IPS-18c (cell line): ENCODE measurements at regions not wholly inside any gene's neighbourhood (a gene's known extent, or its start where the extent isn't known, plus 50 kb on each side); places are given as distances from the start of the nearest gene placed in this dataset.
A peak's percentile ranks its signal among the peaks of the same experiment; 100 is the strongest.

Experiments used
- H3K4me3 ChIP-seq: 2 replicates; pipeline ENCODE4 v1.7.0; 2013; ENCODE audit warnings: low read depth, mild to moderate bottlenecking, low read length, moderate library complexity; ENCODE audit not compliant: insufficient read depth
- H3K9me3 ChIP-seq: one replicate; pipeline ENCODE4 v1.6.1; 2013; ENCODE audit warnings: mild to moderate bottlenecking, low read length, moderate library complexity; ENCODE audit not compliant: control insufficient read depth, insufficient read depth

DNA sequence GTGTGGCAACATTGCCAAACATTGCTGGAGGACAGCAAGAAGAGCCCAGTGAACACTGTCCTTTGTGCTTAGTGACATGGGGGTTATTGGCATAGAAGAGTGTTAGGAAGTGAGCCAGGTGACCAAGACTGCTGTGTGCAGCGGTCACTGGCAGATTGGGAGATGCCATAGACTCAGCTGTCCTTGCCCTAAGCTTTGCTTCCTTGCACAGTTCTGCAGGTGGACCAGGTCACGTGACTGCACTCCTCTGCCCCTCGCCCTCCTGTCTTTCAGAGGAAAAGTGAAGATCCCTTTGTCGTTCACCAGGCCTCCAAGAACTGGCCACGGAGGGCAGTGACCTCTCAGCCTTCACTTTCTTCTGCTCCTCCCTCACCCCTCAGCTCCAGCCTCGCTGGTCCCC lies 215.6 kb upstream of the SMIM21 start:
- Histone ChIP-seq H3K9me3 (no peaks in the 10 kb centered on the region), H3K4me3 (no peak overlapping the region)

DNA sequence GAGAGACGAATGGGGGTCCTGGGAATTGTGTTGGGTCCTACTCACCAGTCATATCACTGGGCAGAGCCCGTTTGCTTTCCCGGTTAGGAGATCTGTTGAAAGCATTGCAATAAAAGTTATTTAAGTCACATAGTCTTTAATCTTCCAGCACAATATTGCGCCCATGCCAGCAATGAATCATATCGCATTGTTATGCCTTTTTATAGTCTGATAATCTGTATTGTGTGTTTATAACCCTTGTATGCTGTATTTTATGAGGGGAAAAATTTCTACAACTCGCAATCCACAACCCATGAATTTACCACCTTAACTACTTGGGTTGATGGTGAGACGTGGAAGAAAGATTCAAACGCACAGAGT lies 211.9 kb upstream of the SMIM21 start:
- no peaks in the 10 kb centered on the region for H3K9me3 ChIP-seq
- H3K4me3 ChIP-seq = no peak overlapping the region

DNA sequence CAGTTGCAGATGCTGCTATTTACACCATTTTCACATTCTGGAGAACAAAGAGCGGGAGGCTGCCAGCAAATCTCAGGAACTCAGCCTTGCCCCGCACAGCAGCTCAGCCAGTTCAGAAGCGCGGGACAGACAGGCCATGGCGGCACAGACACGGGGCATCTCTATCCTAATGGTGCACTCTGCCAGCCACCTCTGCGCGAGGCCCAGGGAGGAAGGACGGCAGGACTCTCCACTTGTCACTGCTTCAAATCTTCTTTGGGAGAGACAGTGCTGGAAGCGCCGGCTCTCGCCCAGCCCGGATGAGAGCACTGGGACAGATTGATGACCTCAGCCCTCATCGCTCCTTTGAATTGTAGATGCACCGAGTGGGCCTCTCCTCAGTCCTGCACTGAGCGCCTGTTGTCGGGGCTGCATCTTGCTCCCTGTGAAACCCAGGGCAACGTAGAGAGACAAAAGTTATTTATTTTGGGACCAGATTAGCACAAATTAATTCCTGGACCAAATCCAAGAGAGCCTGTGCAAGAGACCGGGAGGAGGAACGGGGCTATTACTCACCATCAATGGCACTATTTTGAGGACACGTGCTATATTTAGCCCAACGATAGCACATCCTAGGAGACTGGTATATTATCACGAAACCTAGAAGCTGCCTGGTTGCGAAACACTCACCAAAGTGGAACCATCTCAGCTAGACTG lies 211.4 kb upstream of the SMIM21 start:
- H3K4me3 ChIP-seq = peak overlapping the region; percentile 36; the same call in 1 of the 2 replicates
- H3K9me3 ChIP-seq = no peaks in the 10 kb centered on the region

DNA sequence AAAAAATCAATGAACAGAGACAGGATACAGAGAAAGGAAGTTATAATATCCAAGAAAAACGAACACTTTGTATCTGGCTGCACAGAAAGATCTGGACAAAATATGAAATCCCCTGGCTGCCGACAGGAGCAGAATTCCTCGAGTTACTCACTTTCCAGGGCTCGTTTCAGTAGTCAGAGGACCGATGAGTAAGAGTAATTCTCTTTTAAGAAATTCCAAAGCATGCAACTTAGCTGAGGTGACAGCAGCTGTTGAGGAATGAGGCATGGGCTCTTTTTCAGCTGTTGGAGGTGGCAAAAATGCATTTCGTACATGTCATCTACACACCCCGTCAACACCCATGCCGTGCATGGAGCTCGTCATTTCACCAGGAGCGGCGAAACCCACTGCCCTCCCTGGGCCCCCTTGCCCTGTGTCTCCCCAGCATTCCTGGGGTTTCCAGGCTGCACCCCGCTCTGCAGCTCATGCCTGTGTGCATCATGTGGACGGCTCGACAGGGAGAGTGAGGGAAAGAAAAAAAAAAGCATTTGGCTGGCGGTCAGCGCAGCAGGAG lies 210.8 kb upstream of the SMIM21 start:
- Histone ChIP-seq H3K4me3 (peak overlapping the region; percentile 36; the same call in 1 of the 2 replicates), H3K9me3 (no peaks in the 10 kb centered on the region)

DNA sequence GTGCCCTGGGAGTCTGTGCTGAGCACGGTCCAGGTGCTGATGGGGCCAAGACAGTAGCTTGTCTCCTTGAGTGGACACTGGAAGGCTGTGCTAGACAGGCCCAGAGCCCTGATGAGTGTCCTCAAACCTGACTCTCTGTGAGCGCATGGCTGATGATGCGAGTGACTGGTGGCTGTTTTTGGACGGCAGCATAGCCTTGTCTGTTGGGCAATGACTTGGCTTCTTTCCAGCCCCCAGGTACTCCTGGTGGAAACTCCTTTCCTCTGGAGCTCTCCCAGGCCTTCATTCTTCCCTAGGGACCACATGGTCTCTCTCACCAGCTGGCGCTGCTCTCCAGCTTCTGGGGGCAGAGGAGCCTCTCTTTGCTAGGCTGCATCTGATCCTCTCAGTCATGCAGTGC lies 207.6 kb upstream of the SMIM21 start:
- no peak overlapping the region for H3K4me3 ChIP-seq
- no peaks in the 10 kb centered on the region for H3K9me3 ChIP-seq

DNA sequence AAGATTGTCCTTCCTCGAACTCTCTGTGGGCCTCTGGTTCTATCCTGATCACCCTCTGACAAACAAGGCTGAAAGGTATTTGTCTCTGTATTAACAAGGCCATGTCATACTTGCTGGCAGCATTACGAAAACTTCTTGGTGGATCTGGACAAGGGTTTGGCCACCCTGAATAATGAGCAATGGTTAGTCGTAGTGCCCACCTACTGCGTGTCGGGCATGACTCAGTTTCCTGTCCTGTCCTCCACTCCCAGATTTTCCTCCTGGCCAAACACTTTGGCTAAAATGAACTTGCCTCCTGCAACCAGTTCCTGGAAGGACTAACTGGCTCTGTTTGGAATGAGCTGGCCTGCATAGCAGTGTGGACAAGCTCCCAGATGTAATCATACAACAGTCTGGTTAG lies 198.5 kb upstream of the SMIM21 start:
- Histone ChIP-seq H3K9me3 (no peaks in the 10 kb centered on the region), H3K4me3 (no peak overlapping the region)

DNA sequence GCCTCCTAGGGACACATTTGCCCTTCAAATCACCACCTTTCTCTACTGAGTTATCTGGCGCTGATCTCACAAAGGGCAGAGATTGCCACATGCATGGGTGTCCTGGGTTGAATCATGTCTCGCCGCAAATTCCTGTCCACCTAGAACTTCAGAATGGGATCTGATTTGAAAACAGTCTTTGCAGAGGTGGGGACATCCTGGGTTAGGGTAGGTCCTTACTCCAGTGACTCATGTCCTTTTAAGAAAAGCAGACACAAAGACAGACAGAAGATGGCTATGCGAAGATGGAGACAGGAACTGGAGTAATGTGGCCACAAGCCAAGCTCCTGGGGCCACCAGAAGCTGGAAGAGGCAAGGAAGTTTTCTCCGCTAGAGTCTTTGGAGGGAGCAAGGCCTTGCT lies 197.4 kb upstream of the SMIM21 start:
- no peaks in the 10 kb centered on the region for H3K9me3 ChIP-seq
- no peak overlapping the region for H3K4me3 ChIP-seq

DNA sequence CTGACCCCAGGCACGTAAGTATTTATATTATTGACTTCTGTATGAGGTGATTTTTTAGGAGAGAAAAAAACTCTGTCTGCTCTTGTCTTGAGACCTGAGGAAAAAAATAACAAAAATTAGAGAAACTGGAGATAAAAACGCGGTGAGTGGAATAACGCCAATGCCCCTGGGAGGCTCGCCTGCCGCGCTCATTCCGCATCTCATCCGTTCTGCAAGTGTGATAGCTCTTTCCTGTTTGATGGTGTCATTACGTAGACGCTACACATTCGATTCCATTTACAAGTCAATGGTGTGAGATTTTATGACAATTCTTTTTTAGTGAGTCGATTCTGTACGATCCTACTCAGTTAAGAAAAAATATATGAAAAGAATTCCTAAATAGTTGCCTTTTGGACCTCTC lies 194.3 kb upstream of the SMIM21 start:
- H3K9me3 ChIP-seq = no peaks in the 10 kb centered on the region
- no peak overlapping the region for H3K4me3 ChIP-seq

DNA sequence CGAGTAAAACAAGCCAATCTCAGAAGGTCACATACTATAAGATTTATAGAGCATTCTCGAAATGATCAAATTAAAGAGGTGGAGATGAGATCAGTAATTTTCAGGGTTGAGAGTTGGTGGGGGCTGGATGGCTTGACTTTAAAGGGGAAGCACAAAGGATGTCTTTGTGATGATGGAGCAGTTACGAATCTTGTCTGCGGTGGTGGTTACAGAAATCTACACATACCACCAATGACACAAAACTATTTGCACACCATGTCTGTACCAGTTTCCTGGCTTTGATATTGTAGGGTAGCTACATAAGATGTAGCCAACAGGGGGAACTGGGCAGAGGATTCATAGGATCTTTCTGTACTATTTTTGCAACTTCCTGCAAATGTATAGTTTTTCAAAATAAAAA lies 190.6 kb upstream of the SMIM21 start:
- H3K9me3 ChIP-seq = no peaks in the 10 kb centered on the region
- no peak overlapping the region for H3K4me3 ChIP-seq

DNA sequence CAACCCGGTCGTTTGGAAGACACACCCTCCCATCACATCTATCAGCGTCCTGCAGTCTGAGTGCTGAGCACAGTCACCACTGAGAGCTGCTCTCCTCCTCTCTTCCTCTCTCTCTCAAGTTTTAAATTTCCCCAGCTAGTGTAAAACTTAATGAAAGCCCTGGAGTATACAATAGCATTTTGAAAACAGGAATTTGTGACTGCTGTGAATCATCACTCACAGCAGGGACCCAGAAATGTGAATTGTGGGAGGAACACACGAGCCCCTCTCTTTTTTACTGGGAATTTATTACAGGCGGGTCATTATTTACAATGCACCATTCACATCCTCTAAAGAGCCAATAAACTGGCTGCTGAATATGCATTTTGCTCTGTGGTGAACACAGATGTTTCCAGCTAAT lies 185.0 kb upstream of the SMIM21 start:
- Histone ChIP-seq H3K4me3 (no peak overlapping the region), H3K9me3 (no peaks in the 10 kb centered on the region)

DNA sequence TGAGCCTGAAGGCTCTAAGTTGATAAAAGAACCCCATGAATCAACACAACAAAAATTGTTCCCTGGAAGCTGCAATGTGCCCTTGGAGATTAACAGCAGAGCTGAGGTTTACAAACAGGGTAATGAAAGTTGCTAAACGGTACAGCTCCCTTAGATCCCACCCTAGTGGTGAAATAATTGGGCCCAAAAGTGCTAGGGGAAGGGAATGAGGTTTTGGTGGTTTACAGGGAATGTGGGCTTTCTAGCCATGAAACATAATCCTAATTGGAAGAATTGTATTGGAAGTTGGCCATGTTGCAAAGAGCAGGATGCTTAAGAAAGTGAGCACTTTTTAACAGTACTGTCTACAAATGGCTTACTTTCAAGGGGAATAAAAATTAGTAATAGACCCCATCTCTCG lies 180.2 kb upstream of the SMIM21 start:
- Histone ChIP-seq H3K4me3 (no peak overlapping the region), H3K9me3 (no peaks in the 10 kb centered on the region)

DNA sequence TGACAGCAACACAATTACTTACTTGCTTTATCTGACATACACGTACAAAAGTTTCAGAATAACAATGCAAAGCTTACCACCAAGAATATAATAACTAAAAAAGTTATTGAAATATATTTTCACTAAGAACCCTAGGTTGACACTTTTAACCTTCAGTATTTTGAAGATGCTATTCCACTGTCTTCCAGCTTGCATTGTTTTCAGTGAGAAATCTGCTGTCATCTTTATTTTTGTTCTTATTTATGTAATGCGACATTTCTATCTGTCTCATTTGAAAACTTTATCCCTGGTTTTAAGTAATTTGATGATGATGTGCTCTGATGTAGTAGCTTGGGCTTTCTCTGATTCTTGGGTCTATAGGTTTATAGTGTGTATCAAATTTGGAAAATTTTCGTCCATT lies 165.0 kb upstream of the SMIM21 start:
- Histone ChIP-seq H3K9me3 (no peaks in the 10 kb centered on the region), H3K4me3 (no peak overlapping the region)

DNA sequence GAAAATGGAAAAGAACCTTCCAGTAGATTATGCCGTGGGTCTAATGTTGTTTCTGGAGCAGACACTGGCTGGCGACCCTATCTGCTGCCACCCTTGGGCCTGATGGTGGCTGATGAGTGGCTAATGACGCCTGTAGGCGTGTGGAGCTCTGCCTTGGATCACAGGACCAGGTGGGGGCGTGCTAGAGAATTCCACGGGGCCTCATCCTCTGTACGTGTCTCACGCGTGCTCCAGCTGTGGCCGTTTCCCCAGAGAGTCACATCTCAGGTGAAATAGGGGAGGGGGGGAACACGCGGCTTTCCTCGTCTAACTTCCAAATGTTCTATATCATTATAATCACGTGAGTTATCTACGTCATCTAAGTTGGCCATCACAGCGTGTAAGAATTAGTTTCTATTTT lies 160.9 kb upstream of the SMIM21 start:
- H3K4me3 ChIP-seq = no peak overlapping the region
- H3K9me3 ChIP-seq = no peaks in the 10 kb centered on the region

DNA sequence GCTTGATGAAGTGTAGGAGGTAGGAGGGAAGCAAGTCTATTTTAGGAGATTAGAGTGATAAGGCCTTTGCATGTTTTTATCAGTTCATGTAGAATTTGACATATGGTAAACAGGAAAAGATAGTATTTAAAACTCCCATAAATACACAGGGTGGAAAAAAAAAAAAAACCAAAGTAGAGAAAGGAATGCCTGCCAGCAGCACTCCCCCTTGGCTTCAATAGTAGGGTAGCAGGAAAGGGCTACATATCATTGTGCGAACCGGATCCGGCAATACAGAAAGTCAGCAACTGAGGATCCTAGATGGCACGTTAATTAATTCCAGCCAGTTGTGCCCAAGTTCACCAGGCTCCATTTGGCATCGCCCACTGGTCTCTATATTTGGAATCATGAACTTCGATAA lies 159.6 kb upstream of the SMIM21 start:
- no peaks in the 10 kb centered on the region for H3K9me3 ChIP-seq
- no peak overlapping the region for H3K4me3 ChIP-seq

DNA sequence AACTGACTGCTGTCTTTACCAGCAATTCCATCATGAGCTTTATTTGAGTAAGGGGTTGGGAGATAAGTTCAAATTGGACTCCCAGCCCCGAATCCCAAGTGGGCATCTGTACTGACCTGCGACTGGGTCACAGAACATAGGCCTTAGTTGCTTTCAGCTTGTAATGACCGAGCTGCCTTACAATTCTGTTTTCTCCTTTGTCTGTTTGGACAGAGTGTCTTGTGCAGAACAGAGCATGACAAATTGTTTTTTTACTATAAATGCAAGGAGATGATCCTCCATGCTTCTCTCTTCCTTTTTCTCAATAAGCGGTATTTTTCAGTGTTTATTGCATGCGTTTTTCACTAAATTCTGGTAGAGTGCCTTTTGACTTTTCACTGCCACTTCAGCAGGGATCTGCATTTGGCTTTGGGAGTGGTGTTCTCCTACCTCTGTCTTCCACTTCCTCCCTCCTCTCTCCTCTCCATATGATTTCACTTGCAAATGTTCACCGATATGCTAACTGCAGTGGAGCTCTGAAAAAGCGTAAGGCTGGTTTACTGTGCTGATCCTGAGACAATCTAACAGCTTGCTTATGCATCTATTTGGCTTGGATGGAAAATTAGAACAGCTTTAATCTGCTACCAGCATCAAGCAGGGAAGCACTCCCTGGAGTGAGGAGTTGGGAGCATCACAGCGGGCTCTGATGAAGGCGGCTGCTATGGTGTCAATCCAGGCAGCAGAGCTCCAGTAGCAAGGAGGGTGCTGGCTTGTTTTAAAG lies 158.8 kb upstream of the SMIM21 start:
- no peak overlapping the region for H3K4me3 ChIP-seq
- no peaks in the 10 kb centered on the region for H3K9me3 ChIP-seq

DNA sequence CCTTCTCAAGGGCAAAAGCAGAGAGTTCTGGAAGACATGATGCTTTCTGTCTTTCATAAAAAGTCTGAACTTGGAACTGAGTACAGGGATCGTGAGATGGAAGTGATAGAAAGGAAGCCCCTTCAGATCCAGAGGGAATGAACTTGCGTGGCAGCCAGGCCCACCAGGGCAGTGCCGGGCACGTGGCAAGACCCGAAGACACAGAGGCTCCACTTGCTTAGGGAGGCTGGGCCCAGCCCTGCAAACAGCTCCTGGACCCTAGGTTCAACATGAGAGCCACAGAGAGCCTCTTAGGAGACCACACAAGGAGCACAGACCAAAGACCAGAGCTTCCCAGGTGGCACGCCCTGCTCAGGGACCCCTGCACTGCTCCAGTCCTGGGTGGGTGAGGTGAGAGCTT lies 155.4 kb upstream of the SMIM21 start:
- Histone ChIP-seq H3K9me3 (no peaks in the 10 kb centered on the region), H3K4me3 (no peak overlapping the region)

DNA sequence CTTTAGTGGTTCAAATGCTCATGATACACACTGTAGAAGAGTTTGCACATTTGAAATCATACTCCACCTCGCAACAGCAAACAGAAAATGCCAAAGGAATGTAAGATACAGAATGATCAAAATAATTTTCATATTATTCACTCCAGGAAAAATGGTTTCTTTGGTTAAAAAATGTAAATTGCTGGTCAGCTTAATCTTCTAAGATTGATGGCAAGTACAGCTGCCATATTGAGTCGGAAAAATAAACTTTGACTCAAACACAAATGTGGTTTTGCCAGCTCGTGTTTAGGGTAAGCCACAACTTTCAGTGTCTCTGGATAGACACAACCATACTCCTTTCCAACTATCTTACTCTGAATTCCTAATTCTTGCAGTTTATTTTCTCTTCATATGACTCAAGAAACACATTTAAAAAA lies 154.9 kb upstream of the SMIM21 start:
- Histone ChIP-seq H3K9me3 (no peaks in the 10 kb centered on the region), H3K4me3 (no peak overlapping the region)

DNA sequence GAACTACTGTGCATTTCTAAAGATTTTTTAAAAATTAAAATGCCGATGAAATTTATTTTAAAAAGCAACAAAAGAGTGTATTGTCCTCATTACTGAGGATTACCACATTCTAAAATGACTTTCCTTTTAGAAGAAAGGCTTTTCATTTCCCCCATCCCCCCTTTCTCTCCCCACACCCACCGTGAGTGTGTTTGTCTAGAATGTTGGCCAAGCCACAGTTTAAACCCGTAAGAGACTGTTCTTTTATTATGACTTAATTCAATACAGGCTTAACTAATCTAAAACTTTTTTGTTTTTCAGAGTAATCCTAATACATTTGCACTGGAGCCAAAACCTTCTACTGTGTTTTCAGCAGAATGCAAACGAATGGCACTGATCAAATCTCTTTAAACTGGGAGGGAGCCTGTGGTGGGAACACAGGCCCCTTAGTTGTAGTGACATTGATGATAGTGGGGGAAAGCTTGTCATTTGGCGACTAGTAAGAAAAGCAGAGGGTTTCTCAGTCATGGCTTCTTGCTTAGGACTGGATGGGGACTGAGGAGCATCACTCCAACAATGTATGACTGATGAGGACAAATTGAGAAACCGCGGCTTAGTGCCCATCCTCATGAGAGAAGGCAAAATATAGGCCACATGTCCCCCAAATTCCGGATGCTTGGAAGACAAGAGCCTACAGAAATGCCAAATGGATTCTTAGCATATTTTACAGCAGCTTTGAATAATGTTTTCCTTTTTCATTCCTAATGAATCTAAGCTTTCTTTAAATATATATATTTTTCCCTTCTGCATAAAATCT lies 154.0 kb upstream of the SMIM21 start:
- H3K9me3 ChIP-seq = no peaks in the 10 kb centered on the region
- H3K4me3 ChIP-seq = no peak overlapping the region
